HCT116 (cell line): ENCODE measurements at regions not wholly inside any gene's neighbourhood (a gene's known extent, or its start where the extent isn't known, plus 50 kb on each side); places are given as distances from the start of the nearest gene placed in this dataset.

Source experiments
- ATAC-seq: fragments of 200-7000 bp; cut with Tn5 transposase; 2 replicates; pipeline ENCODE4 v1.9.1; 2020; ENCODE audit warnings: mild to moderate bottlenecking, moderate library complexity
- BruUV-seq: library from RNA; stranded (reverse); fragments of 400-500 nt; replicated peaks from 2 replicates; lab custom pipeline; 2021; lab: Mats Ljungman, UMichigan
- CTCF ChIA-PET: fragments of 300-600 bp; sonication (Branson Sonifier 250); formaldehyde crosslinking; loops from one replicate; lab custom pipeline; 2021; ENCODE audit warnings: antibody characterized with exemption; lab: Charles Lee
- POLR2A ChIA-PET: fragments of 300-600, 350-600 bp; sonication (Branson Sonifier 250); formaldehyde crosslinking; loops from one replicate; lab custom pipeline; 2021; ENCODE audit warnings: antibody characterized with exemption; lab: Charles Lee
- RAD21 ChIA-PET, 2 experiments: fragments of 300-600 bp; sonication (Branson Sonifier 250); formaldehyde crosslinking; loops; one replicate each; lab custom pipeline; 2023; ENCODE audit warnings: low total read pairs in 2 of 2; ENCODE audit not compliant: uncharacterized antibody in 2 of 2, unreplicated experiment in 2 of 2, low non-redundant PET in 1 of 2; lab: Charles Lee
- DNase-seq: peaks from one replicate; pipeline ENCODE4 v3.0.0-alpha.2; 2010; ENCODE audit warnings: low read depth, low spot score
- H2AFZ ChIP-seq: fragments of 200-600 bp; shearing (Covaris generic), sonication (generic); 2 replicates; pipeline ENCODE4 v1.6.1; 2017; ENCODE audit warnings: low read depth, mixed run types, mixed read lengths, antibody characterized with exemption, low read length; ENCODE audit not compliant: poor library complexity, severe bottlenecking
- H3K27ac ChIP-seq: 2 replicates; pipeline ENCODE4 v1.5.1; 2012; ENCODE audit warnings: low read depth, low read length
- H3K27me3 ChIP-seq: fragments of 200-600 bp; sonication (generic); 2 replicates; pipeline ENCODE4 v1.6.1; 2016; ENCODE audit warnings: mixed run types, low read length, mixed read lengths; ENCODE audit not compliant: insufficient read depth
- H3K36me3 ChIP-seq, 2 experiments: fragments of 200-500 bp in 1 of 2; fragments of 200-600 bp in 1 of 2; sonication (Bioruptor generic) in 1 of 2; sonication (generic) in 1 of 2; 2 replicates each; pipeline versions ENCODE4 v1.5.1 to v1.6.1; 2014 to 2016; ENCODE audit warnings: low read length in 2 of 2, inconsistent platforms in 1 of 2, mixed read lengths in 1 of 2, mixed run types in 1 of 2; ENCODE audit not compliant: insufficient read depth in 2 of 2, control insufficient read depth in 1 of 2
- H3K4me1 ChIP-seq, 2 experiments: fragments of 200-600 bp in 1 of 2; sonication (generic) in 1 of 2; 2 replicates each; pipeline versions ENCODE4 v1.5.1 to v1.6.1; 2012 to 2017; ENCODE audit warnings: low read length in 2 of 2, inconsistent platforms in 1 of 2, mild to moderate bottlenecking in 1 of 2, mixed read lengths in 1 of 2, mixed run types in 1 of 2, moderate library complexity in 1 of 2; ENCODE audit not compliant: insufficient read depth in 2 of 2, control insufficient read depth in 1 of 2
- H3K4me2 ChIP-seq: fragments of 200-600 bp; sonication (generic); 2 replicates; pipeline ENCODE4 v1.6.1; 2017; ENCODE audit warnings: mixed run types, low read length, mixed read lengths
- H3K4me3 ChIP-seq, 2 experiments: fragments of 200-600 bp in 1 of 2; sonication (generic) in 1 of 2; replicated peaks in 1 of 2; 2 replicates each; pipeline ENCODE4 v1.5.1; 2011 to 2016; ENCODE audit warnings: low read length in 2 of 2, control low read depth in 1 of 2, low read depth in 1 of 2, mild to moderate bottlenecking in 1 of 2, mixed read lengths in 1 of 2, mixed run types in 1 of 2
- H3K79me2 ChIP-seq: fragments of 200-600 bp; sonication (generic); 2 replicates; pipeline ENCODE4 v1.6.1; 2017; ENCODE audit warnings: mild to moderate bottlenecking, mixed run types, low read length, moderate library complexity, mixed read lengths; ENCODE audit not compliant: insufficient read depth
- H3K9ac ChIP-seq: fragments of 200-600 bp; sonication (generic); 2 replicates; pipeline ENCODE4 v1.6.1; 2016; ENCODE audit warnings: low read length, mixed read lengths
- H3K9me2 ChIP-seq: fragments of 200-600 bp; sonication (generic), shearing (Covaris generic); 2 replicates; pipeline ENCODE4 v1.6.1; 2017; ENCODE audit warnings: mixed run types, mild to moderate bottlenecking, moderate library complexity; ENCODE audit not compliant: insufficient read depth
- H3K9me3 ChIP-seq, 2 experiments: fragments of 200-500 bp in 1 of 2; fragments of 200-600 bp in 1 of 2; sonication (Bioruptor generic) in 1 of 2; sonication (generic) in 1 of 2; 2 replicates each; pipeline ENCODE4 v1.6.1; 2014 to 2017; ENCODE audit warnings: low read length in 2 of 2, mixed read lengths in 2 of 2, inconsistent platforms in 1 of 2, low read depth in 1 of 2, mild to moderate bottlenecking in 1 of 2, mixed run types in 1 of 2, moderate library complexity in 1 of 2; ENCODE audit not compliant: control insufficient read depth in 1 of 2, insufficient read depth in 1 of 2
- H4K20me1 ChIP-seq: fragments of 200-600 bp; sonication (generic), shearing (Covaris generic); 2 replicates; pipeline ENCODE4 v1.6.1; 2017; ENCODE audit warnings: mixed run types, mild to moderate bottlenecking, moderate library complexity; ENCODE audit not compliant: insufficient read depth
- EGR1 ChIP-seq: IDR thresholded peaks from 2 replicates; pipeline ENCODE4 v1.6.1; 2012; ENCODE audit warnings: low read depth
- ELF1 ChIP-seq: IDR thresholded peaks from 2 replicates; pipeline ENCODE4 v1.6.1; 2012; ENCODE audit warnings: low read depth, borderline replicate concordance
- EZH2 ChIP-seq: fragments of 200-600 bp; sonication (generic); IDR thresholded peaks from 2 replicates; pipeline ENCODE4 v1.6.1; 2017; ENCODE audit warnings: antibody characterized with exemption, mixed run types
- EZH2phosphoT487 ChIP-seq: fragments of 200-600 bp; IDR thresholded peaks from 2 replicates; pipeline ENCODE4 v1.6.1; 2018; ENCODE audit warnings: antibody characterized with exemption, borderline replicate concordance
- FOSL1 ChIP-seq: IDR thresholded peaks from 2 replicates; pipeline ENCODE4 v1.6.1; 2012; ENCODE audit warnings: low read depth
- POLR2A ChIP-seq: IDR thresholded peaks from 2 replicates; pipeline ENCODE4 v1.7.0; 2011; ENCODE audit warnings: borderline replicate concordance; ENCODE audit not compliant: insufficient read depth, insufficient read length; ENCODE audit errors: extremely low read depth
- RAD21 ChIP-seq: IDR thresholded peaks from 2 replicates; pipeline ENCODE4 v1.6.1; 2012; ENCODE audit warnings: low read depth, mild to moderate bottlenecking
- intact Hi-C: fragments of 100-400 bp; cut with micrococcal nuclease; formaldehyde crosslinking; loops from 2 replicates; pipeline ENCODE4 v1.10.0; 2022
- TF ChIP-seq, protein P1 (sequence below): IDR thresholded peaks from 2 replicates; pipeline ENCODE4 v1.6.1; 2012

DNA sequence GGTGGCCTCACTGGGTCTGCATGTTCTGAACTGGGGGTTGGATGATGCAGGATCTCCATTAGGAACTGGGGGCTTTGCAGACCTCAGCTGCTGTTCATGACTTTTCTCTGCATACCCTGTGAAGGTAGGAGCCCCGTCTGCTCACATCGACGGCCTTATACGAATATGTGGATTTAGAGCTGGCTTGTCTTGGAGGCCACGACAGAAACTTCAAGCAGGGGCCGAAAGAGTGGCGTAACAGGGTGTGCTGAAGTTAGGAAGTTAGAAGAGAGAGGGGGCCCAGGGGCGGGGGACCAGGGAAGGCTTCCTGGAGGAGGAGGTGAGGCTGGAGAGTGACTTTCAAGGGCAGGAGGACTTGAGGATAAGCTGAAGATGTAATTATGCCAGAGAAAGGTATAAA lies 144.9 kb downstream of the TSN start:
- BruUV-seq = no TSS peak
- Histone ChIP-seq H3K9me3 (no peaks in the 10 kb centered on the region), H3K27ac (no peak overlapping the region), H4K20me1 (no peaks in the 10 kb centered on the region), H2AFZ (no peak overlapping the region), H3K27me3 (no peaks in the 10 kb centered on the region; the same call in 1 of the 2 replicates), H3K4me2 (no peak overlapping the region), H3K9me2 (no peaks in the 10 kb centered on the region), H3K36me3 (no peaks in the 10 kb centered on the region), H3K79me2 (no peaks in the 10 kb centered on the region), H3K4me1 (no peaks in the 10 kb centered on the region), H3K9ac (no peak overlapping the region), H3K4me3 (no peak overlapping the region)
- POLR2A ChIA-PET = no interaction called here
- TF ChIP-seq EZH2phosphoT487 (no peak), ELF1 (no peak), EGR1 (no peak), RAD21 (no peak), EZH2 (no peak), FOSL1 (no peak)
- TF ChIP-seq, protein P1, sequence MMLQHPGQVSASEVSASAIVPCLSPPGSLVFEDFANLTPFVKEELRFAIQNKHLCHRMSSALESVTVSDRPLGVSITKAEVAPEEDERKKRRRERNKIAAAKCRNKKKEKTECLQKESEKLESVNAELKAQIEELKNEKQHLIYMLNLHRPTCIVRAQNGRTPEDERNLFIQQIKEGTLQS = no peak
- intact Hi-C loops = no loop called here
- CTCF ChIA-PET = no interaction called here
- no peak for DNase-seq
- ATAC-seq = no peak
- RAD21 ChIA-PET = no interaction called here

DNA sequence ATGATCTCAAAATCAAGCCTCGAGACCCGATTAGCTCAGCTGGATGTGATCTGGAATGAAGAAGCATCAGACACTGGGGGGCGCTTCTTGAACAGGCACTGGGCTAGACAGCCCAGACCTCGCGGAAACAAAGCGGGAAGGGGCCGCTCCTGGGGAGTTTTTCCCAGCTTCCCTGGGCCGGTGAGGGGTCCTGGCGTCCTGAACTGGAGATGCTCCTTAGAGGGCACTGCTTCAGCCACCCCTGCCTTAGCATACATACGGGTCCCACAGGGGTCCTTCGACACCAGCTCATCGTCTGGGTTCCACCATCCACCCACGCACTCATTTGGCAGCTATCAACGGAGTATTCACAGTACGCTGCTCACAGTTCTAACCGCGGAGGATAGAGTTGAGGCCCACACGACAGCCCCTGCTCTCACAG lies 146.7 kb downstream of the TSN start:
- Histone ChIP-seq H3K4me1 (no peaks in the 10 kb centered on the region), H4K20me1 (no peaks in the 10 kb centered on the region), H2AFZ (no peak overlapping the region), H3K36me3 (no peaks in the 10 kb centered on the region), H3K9me3 (no peaks in the 10 kb centered on the region), H3K9ac (no peak overlapping the region), H3K27me3 (no peaks in the 10 kb centered on the region; the same call in 1 of the 2 replicates), H3K4me3 (no peak overlapping the region), H3K27ac (no peak overlapping the region), H3K79me2 (no peaks in the 10 kb centered on the region), H3K9me2 (no peaks in the 10 kb centered on the region), H3K4me2 (no peak overlapping the region)
- ATAC-seq (no peak), DNase-seq (no peak)
- no TSS peak for BruUV-seq
- intact Hi-C loops = no loop called here
- RAD21 ChIA-PET = no interaction called here
- POLR2A ChIA-PET = no interaction called here
- TF ChIP-seq POLR2A = peak; percentile 25
- 0 out of 2 replicates have a peak, but pooled peaks have one; percentile 11 for TF ChIP-seq RAD21
- no peak for TF ChIP-seq ELF1
- CTCF ChIA-PET = interaction anchor here (1.1 kb wide), 1 partner anchor 14 kb away, joined by 3 read pairs; no protein-coding TSS in a partner anchor
